Non-pigmented ciliary epithelial cell (primary cell): ENCODE measurements at regions not wholly inside any gene's neighbourhood (a gene's known extent, or its start where the extent isn't known, plus 50 kb on each side); places are given as distances from the start of the nearest gene placed in this dataset.
"Not testable (repeated sequence)": the region's sequence is repeated elsewhere in the genome, so short reads cannot be mapped to it uniquely, and the experiment has no call there.

ENCODE experiments used
- DNase-seq: peaks from one replicate; pipeline ENCODE4 v3.0.0-alpha.2; 2010; ENCODE audit warnings: low read depth

GRCh38 chr2:124967325-124967724 lies 942.2 kb downstream of the CNTNAP5 start:
- no peak for DNase-seq

GRCh38 chr2:124970030-124970429 lies 944.9 kb downstream of the CNTNAP5 start:
- DNase-seq = no peak

GRCh38 chr2:124973396-124973795 lies 948.3 kb downstream of the CNTNAP5 start:
- no peak for DNase-seq

- DNase-seq = no peak
These were observed 950.1 kb downstream of the CNTNAP5 start for GRCh38 chr2:124975224-124975623.

GRCh38 chr2:124975648-124976047 lies 950.6 kb downstream of the CNTNAP5 start:
- DNase-seq = no peak

- no peak for DNase-seq
These were observed 953.5 kb downstream of the CNTNAP5 start for GRCh38 chr2:124978597-124978996.

- DNase-seq = no peak
These were observed 958.5 kb downstream of the CNTNAP5 start for GRCh38 chr2:124983595-124983994.

GRCh38 chr2:124985270-124985669 lies 960.2 kb downstream of the CNTNAP5 start:
- no peak for DNase-seq

GRCh38 chr2:124986136-124986535 lies 961.0 kb downstream of the CNTNAP5 start:
- no peak for DNase-seq

GRCh38 chr2:124986870-124987269 lies 961.8 kb downstream of the CNTNAP5 start:
- DNase-seq = not testable (repeated sequence)

- DNase-seq = not testable (repeated sequence)
These were observed 962.3 kb downstream of the CNTNAP5 start for GRCh38 chr2:124987436-124987835.

GRCh38 chr2:124988111-124988510 lies 963.0 kb downstream of the CNTNAP5 start:
- no peak for DNase-seq

GRCh38 chr2:124988794-124989193 lies 963.7 kb downstream of the CNTNAP5 start:
- no peak for DNase-seq

- DNase-seq = no peak
These were observed 968.7 kb downstream of the CNTNAP5 start for GRCh38 chr2:124993809-124994208.

- no peak for DNase-seq
These were observed 970.3 kb downstream of the CNTNAP5 start for GRCh38 chr2:124995185-124995912.

GRCh38 chr2:124996406-124996805 lies 971.3 kb downstream of the CNTNAP5 start:
- DNase-seq = no peak

GRCh38 chr2:124999906-125000305 lies 974.8 kb downstream of the CNTNAP5 start:
- no peak for DNase-seq

- DNase-seq = no peak
These were observed 979.2 kb downstream of the CNTNAP5 start for GRCh38 chr2:125004106-125004800.

GRCh38 chr2:125006676-125007075 lies 981.6 kb downstream of the CNTNAP5 start:
- DNase-seq = no peak

GRCh38 chr2:125028721-125029120 lies 1003.6 kb downstream of the CNTNAP5 start:
- not testable (repeated sequence) for DNase-seq

GRCh38 chr2:125033871-125034270 lies 1008.8 kb downstream of the CNTNAP5 start:
- no peak for DNase-seq

GRCh38 chr2:125037135-125037653 lies 1012.1 kb downstream of the CNTNAP5 start:
- no peak for DNase-seq

GRCh38 chr2:125041846-125042245 lies 1016.8 kb downstream of the CNTNAP5 start:
- no peak for DNase-seq
